Activated CD8-positive, alpha-beta T cell treated with anti-CD3 and anti-CD28 coated beads for 36 hours (primary cell): ENCODE measurements at regions not wholly inside any gene's neighbourhood (a gene's known extent, or its start where the extent isn't known, plus 50 kb on each side); places are given as distances from the start of the nearest gene placed in this dataset.

Source experiments
- ATAC-seq: fragments of 200-7000 bp; cut with Tn5 transposase; one replicate; pipeline ENCODE4 v1.10.0; 2021; ENCODE audit warnings: mild to moderate bottlenecking, moderate library complexity
- CTCF ChIA-PET: fragments of 350-600 bp; sonication (Branson Sonifier 250); formaldehyde crosslinking; loops from one replicate; lab custom pipeline; 2021; ENCODE audit warnings: antibody characterized with exemption; lab: Charles Lee
- POLR2A ChIA-PET: fragments of 350-600 bp; sonication (Branson Sonifier 250); formaldehyde crosslinking; loops from one replicate; lab custom pipeline; 2021; ENCODE audit warnings: antibody characterized with exemption; lab: Charles Lee
- DNase-seq: peaks from one replicate; pipeline ENCODE4 v3.0.0-alpha.2; 2020
- H3K27ac Mint-ChIP-seq: one replicate; pipeline ENCODE4 v1.8.0; 2021; ENCODE audit warnings: mild to moderate bottlenecking, mixed read lengths
- H3K27me3 Mint-ChIP-seq: one replicate; pipeline ENCODE4 v1.8.0; 2021; ENCODE audit warnings: mixed read lengths
- H3K36me3 Mint-ChIP-seq: one replicate; pipeline ENCODE4 v1.8.0; 2021; ENCODE audit warnings: low read depth, mixed read lengths
- H3K4me1 Mint-ChIP-seq: one replicate; pipeline ENCODE4 v1.8.0; 2021; ENCODE audit warnings: low read depth, mixed read lengths
- H3K4me3 Mint-ChIP-seq: one replicate; pipeline ENCODE4 v1.8.0; 2021; ENCODE audit warnings: mild to moderate bottlenecking, moderate library complexity, mixed read lengths
- H3K9me3 Mint-ChIP-seq: one replicate; pipeline ENCODE4 v1.8.0; 2021; ENCODE audit warnings: mixed read lengths
- intact Hi-C: fragments of 100-400 bp; cut with micrococcal nuclease; formaldehyde crosslinking; loops from one replicate; pipeline ENCODE4 v1.10.0; 2022
- TF ChIP-seq, protein P1 (sequence below): fragments of 200-600 bp; IDR thresholded peaks from one replicate; pipeline ENCODE4 v1.8.0; 2022; ENCODE audit warnings: antibody characterized with exemption, mild to moderate bottlenecking

- H3K27me3 Mint-ChIP-seq = peaks cover 2% of the 10 kb centered on the region
- CTCF ChIA-PET = interaction anchor here (1.1 kb wide), 1 partner anchor 302 kb away, joined by 3 read pairs; no protein-coding TSS in a partner anchor
- DNase-seq (no peak), ATAC-seq (no peak)
- intact Hi-C loops = no loop called here
- H3K36me3 Mint-ChIP-seq = no peaks in the 10 kb centered on the region
- POLR2A ChIA-PET = no interaction called here
- H3K27ac Mint-ChIP-seq = no peak overlapping the region
- no peaks in the 10 kb centered on the region for H3K4me1 Mint-ChIP-seq
- peaks cover 2% of the 10 kb centered on the region for H3K9me3 Mint-ChIP-seq
- TF ChIP-seq, protein P1, sequence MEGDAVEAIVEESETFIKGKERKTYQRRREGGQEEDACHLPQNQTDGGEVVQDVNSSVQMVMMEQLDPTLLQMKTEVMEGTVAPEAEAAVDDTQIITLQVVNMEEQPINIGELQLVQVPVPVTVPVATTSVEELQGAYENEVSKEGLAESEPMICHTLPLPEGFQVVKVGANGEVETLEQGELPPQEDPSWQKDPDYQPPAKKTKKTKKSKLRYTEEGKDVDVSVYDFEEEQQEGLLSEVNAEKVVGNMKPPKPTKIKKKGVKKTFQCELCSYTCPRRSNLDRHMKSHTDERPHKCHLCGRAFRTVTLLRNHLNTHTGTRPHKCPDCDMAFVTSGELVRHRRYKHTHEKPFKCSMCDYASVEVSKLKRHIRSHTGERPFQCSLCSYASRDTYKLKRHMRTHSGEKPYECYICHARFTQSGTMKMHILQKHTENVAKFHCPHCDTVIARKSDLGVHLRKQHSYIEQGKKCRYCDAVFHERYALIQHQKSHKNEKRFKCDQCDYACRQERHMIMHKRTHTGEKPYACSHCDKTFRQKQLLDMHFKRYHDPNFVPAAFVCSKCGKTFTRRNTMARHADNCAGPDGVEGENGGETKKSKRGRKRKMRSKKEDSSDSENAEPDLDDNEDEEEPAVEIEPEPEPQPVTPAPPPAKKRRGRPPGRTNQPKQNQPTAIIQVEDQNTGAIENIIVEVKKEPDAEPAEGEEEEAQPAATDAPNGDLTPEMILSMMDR = no peak
- H3K4me3 Mint-ChIP-seq = no peak overlapping the region
Observed at GRCh38 chr10:78893217-78893616, 175.5 kb upstream of the ZMIZ1 start.

GRCh38 chr10:78894089-78894840, 174.5 kb upstream of the ZMIZ1 start:
- H3K4me3 Mint-ChIP-seq = no peak overlapping the region
- H3K36me3 Mint-ChIP-seq = no peaks in the 10 kb centered on the region
- TF ChIP-seq, protein P1 = no peak
- peaks cover 2% of the 10 kb centered on the region for H3K27me3 Mint-ChIP-seq
- CTCF ChIA-PET = interaction anchor here (1.2 kb wide), 1 partner anchor 300 kb away, joined by 4 read pairs; no protein-coding TSS in a partner anchor
- no peaks in the 10 kb centered on the region for H3K4me1 Mint-ChIP-seq
- intact Hi-C loops = no loop called here
- H3K27ac Mint-ChIP-seq = no peak overlapping the region
- peaks cover 2% of the 10 kb centered on the region for H3K9me3 Mint-ChIP-seq
- no peak for ATAC-seq
- POLR2A ChIA-PET = no interaction called here
- DNase-seq = no peak

GRCh38 chr10:78894841-78895195, 173.9 kb upstream of the ZMIZ1 start:
- no peak overlapping the region for H3K4me3 Mint-ChIP-seq
- H3K36me3 Mint-ChIP-seq = no peaks in the 10 kb centered on the region
- H3K27me3 Mint-ChIP-seq = peaks cover 2% of the 10 kb centered on the region
- H3K27ac Mint-ChIP-seq = no peak overlapping the region
- TF ChIP-seq, protein P1 = no peak
- H3K9me3 Mint-ChIP-seq = peaks cover 2% of the 10 kb centered on the region
- H3K4me1 Mint-ChIP-seq = no peaks in the 10 kb centered on the region
- ChIA-PET CTCF (interaction anchor here (0.9 to 1.2 kb wide), 2 partner anchors 300 to 308 kb away, joined by 3 to 4 read pairs; no protein-coding TSS in a partner anchor), POLR2A (no interaction called here)
- DNase-seq (no peak), ATAC-seq (no peak)
- intact Hi-C loops = no loop called here

DNA sequence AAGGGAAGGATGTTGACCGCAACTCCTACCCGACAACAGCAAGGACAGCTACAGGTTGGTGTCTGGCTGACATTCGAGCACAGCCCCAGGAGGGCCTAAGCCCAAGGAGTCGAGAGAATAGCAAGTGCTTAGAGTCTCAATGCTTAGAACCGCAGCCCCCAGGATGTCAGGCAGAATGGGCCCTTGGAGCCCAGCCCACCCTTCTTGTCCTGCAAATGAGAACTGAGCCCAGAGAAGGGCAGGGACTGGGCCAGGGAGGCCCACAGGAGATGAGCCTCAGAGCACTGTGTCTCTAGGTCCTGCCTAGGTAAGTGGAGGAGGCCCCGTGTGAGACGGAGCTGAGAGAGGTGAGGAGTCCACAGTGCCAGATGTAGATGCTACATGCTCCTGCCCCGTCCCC, 173.3 kb upstream of the ZMIZ1 start:
- TF ChIP-seq, protein P1 = no peak
- peaks cover 2% of the 10 kb centered on the region for H3K9me3 Mint-ChIP-seq
- no peak overlapping the region for H3K4me3 Mint-ChIP-seq
- ChIA-PET POLR2A (no interaction called here), CTCF (interaction anchor here (0.9 kb wide), 1 partner anchor 307 kb away, joined by 3 read pairs; no protein-coding TSS in a partner anchor)
- intact Hi-C loops = no loop called here
- ATAC-seq = no peak
- no peaks in the 10 kb centered on the region for H3K36me3 Mint-ChIP-seq
- H3K27me3 Mint-ChIP-seq = peaks cover 2% of the 10 kb centered on the region
- no peak overlapping the region for H3K27ac Mint-ChIP-seq
- H3K4me1 Mint-ChIP-seq = no peaks in the 10 kb centered on the region
- DNase-seq = no peak

DNA sequence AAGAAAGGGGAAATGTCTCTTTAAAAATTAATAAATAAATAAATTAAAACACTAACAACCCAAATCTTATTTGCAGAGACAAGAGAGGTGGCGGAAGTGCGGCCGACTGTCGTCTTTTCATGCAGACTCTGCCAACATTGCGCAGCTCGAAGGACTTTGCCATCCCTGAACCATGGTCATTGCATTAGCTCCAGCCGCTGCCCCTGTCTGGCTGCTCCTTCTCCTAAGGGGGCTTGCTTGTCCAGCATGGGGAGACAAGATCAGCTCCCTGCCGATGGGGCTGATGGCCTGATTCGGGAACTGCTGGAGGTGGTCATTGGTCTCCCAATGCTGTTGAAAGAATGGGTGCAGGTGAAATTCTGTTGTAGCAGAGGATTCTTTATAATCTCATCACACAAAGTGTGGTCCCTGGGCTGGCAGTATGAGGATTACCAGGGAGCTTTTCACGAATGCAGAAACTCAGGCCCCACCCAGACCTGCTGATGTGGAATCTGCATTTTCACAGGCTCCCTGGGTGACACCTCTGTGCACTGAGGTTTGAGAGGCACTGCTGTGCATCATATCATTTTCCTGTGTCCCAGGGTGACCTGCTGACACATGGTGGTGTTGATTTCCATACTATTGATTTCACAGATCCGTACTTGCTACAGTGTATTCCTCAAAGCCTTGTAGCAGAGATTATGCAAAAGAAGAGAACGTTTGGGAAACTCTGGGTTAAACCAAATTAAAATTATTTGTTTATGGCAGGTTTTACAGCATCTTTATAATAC, 172.4 kb upstream of the ZMIZ1 start:
- intact Hi-C loops = no loop called here
- ChIA-PET POLR2A (no interaction called here), CTCF (no interaction called here)
- TF ChIP-seq, protein P1 = no peak
- H3K4me1 Mint-ChIP-seq = no peaks in the 10 kb centered on the region
- no peaks in the 10 kb centered on the region for H3K27me3 Mint-ChIP-seq
- H3K36me3 Mint-ChIP-seq = no peaks in the 10 kb centered on the region
- no peak for DNase-seq
- ATAC-seq = no peak
- no peak overlapping the region for H3K27ac Mint-ChIP-seq
- H3K4me3 Mint-ChIP-seq = no peak overlapping the region
- H3K9me3 Mint-ChIP-seq = peaks cover 2% of the 10 kb centered on the region
